HEK293T (cell line): ENCODE measurements at regions not wholly inside any gene's neighbourhood (a gene's known extent, or its start where the extent isn't known, plus 50 kb on each side); places are given as distances from the start of the nearest gene placed in this dataset.

Experiments used
- CTCF ChIA-PET: fragments of 350-600 bp; formaldehyde crosslinking; extraction: SDS; loops from one replicate; lab custom pipeline; 2021; ENCODE audit warnings: antibody characterized with exemption, inconsistent platforms; lab: Yijun Ruan, JAX
- POLR2A ChIA-PET: fragments of 350-600 bp; formaldehyde crosslinking; extraction: SDS; loops from one replicate; lab custom pipeline; 2020; ENCODE audit warnings: antibody characterized with exemption, inconsistent platforms; lab: Yijun Ruan, JAX
- DNase-seq: peaks from one replicate; pipeline ENCODE4 v3.0.0; 2012; ENCODE audit warnings: mixed read lengths; ENCODE audit errors: extremely low spot score
- ARNT ChIP-seq: fragments of 450-650 bp; IDR thresholded peaks from 2 replicates; pipeline ENCODE4 v1.6.1; 2017; ENCODE audit warnings: mild to moderate bottlenecking
- BHLHE40 ChIP-seq: fragments of 450-650 bp; IDR thresholded peaks from 2 replicates; pipeline ENCODE4 v1.6.1; 2016; ENCODE audit warnings: mild to moderate bottlenecking, moderate library complexity, borderline replicate concordance
- CTBP1 ChIP-seq: fragments of 450-650 bp; IDR thresholded peaks from 2 replicates; pipeline ENCODE4 v1.6.1; 2016; ENCODE audit warnings: borderline replicate concordance
- ELF4 ChIP-seq: fragments of 450-650 bp; IDR thresholded peaks from 2 replicates; pipeline ENCODE4 v1.6.1; 2017; ENCODE audit warnings: antibody characterized with exemption
- FOXA1 ChIP-seq: fragments of 450-650 bp; IDR thresholded peaks from 2 replicates; pipeline ENCODE4 v1.6.1; 2016; ENCODE audit warnings: mild to moderate bottlenecking
- FOXK2 ChIP-seq: fragments of 450-650 bp; IDR thresholded peaks from 2 replicates; pipeline ENCODE4 v1.6.1; 2016; ENCODE audit warnings: mild to moderate bottlenecking
- FOXM1 ChIP-seq: fragments of 450-650 bp; IDR thresholded peaks from 2 replicates; pipeline ENCODE4 v1.6.1; 2017; ENCODE audit warnings: mild to moderate bottlenecking, borderline replicate concordance
- HDGF ChIP-seq: fragments of 450-650 bp; IDR thresholded peaks from 2 replicates; pipeline ENCODE4 v1.6.1; 2017; ENCODE audit warnings: antibody characterized with exemption, borderline replicate concordance
- L3MBTL2 ChIP-seq: fragments of 450-650 bp; conservative IDR thresholded peaks from 2 replicates; pipeline ENCODE4 v1.6.1; 2016; ENCODE audit warnings: mild to moderate bottlenecking
- LEF1 ChIP-seq: fragments of 450-650 bp; IDR thresholded peaks from 2 replicates; pipeline ENCODE4 v1.6.1; 2017; ENCODE audit warnings: mild to moderate bottlenecking, borderline replicate concordance
- NFRKB ChIP-seq: fragments of 450-650 bp; IDR thresholded peaks from 2 replicates; pipeline ENCODE4 v1.6.1; 2016; ENCODE audit warnings: mild to moderate bottlenecking, moderate library complexity
- SP1 ChIP-seq: fragments of 450-650 bp; IDR thresholded peaks from 2 replicates; pipeline ENCODE4 v1.6.1; 2017
- SUZ12 ChIP-seq: fragments of 450-650 bp; IDR thresholded peaks from 2 replicates; pipeline ENCODE4 v1.6.1; 2016; ENCODE audit warnings: mild to moderate bottlenecking
- TARDBP ChIP-seq: fragments of 450-650 bp; IDR thresholded peaks from 2 replicates; pipeline ENCODE4 v1.6.1; 2016
- ZNF384 ChIP-seq: fragments of 450-650 bp; IDR thresholded peaks from 2 replicates; pipeline ENCODE4 v1.6.1; 2016
- TF ChIP-seq, protein P1 (sequence below): fragments of 450-650 bp; IDR thresholded peaks from 2 replicates; pipeline ENCODE4 v1.6.1; 2016

DNA sequence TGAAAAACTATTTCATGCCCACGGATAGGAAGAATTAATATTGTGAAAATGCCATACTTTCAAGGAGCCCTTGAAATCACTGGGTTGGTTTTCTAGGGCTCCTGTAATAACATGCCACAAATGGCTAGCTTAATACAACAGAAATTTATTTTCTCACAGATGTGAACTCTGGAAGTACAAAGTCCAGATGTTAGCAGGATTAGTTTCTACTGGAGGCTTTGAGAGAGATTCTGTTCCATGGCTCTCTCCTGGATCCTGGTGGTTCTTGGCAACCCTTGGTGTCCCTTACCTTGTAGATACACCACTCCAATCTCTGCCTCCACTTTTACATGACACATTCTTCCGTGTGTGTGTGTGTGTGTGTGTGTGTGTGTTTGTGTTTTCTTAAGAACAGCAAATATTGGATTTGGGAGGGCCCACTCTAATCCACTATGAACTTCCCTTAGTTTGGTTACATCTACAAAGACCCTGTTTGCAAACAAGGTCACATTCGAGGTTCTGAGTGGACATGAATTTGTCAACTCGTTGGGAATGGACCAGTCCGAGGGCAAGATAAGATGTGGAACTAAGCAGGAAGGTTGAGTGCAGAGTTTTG is 381.1 kb downstream of the IPO8 start:
- TF ChIP-seq BHLHE40 (no peak), SUZ12 (no peak), HDGF (no peak), LEF1 (no peak), CTBP1 (no peak)
- ChIA-PET POLR2A (no interaction called here), CTCF (no interaction called here)
- no peak for DNase-seq

DNA sequence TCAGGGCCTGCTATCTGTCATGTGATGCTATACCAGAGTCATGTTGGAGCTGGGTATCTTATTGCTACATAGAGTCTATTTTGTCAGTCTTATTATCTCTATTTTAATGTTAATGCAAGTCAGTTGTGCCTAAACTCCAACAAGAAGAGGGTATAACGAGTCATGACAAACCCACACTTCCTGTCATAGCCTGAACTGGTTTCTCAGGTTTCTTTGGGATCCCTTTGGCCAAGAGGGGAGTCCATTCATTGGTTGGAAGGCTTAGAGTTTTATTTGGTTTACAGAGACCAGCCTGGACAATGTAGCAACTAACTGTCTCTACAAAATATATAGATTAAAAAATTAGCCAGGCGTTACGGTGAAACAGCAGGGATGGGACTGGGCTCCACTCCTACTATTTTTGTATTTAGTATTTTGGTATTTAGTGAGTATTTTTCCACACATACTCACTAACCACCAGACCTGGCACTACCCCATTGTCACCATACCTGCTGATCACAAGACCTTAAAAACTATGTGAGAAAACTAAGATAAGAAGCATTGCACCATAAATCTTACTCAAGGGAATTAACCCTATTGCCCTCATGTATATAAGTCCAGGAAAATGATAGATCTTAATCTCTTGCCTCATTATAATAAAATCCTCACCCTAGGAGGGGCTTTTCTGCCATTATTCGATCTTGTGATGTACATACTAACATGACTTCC is 387.5 kb downstream of the IPO8 start:
- CTCF ChIA-PET = no interaction called here
- DNase-seq = no peak
- TF ChIP-seq SUZ12 (no peak), ARNT (no peak), LEF1 (no peak), SP1 (no peak), L3MBTL2 (no peak), ZNF384 (no peak), NFRKB (no peak), TARDBP (no peak), BHLHE40 (no peak)
- TF ChIP-seq, protein P1, sequence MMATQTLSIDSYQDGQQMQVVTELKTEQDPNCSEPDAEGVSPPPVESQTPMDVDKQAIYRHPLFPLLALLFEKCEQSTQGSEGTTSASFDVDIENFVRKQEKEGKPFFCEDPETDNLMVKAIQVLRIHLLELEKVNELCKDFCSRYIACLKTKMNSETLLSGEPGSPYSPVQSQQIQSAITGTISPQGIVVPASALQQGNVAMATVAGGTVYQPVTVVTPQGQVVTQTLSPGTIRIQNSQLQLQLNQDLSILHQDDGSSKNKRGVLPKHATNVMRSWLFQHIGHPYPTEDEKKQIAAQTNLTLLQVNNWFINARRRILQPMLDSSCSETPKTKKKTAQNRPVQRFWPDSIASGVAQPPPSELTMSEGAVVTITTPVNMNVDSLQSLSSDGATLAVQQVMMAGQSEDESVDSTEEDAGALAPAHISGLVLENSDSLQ = no peak
- POLR2A ChIA-PET = no interaction called here

DNA sequence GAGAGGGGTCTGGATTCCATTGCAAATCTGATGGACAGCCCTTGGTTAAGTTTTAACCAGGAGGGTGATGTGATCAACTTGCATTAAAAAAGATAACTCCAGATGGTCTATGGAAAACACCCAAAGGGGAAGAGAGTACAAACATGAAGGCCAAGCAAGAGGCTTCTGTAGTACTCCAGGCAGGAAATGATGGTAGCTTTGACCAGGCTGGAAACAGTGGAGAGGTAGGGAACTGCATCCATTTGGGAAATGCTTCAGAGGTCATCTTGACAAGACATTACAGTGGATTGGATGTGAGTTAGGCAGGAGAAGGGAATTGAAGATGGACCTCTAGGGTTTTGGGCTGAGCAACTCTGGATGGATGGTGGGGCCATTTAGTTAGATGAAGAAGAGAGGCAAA is 391.1 kb downstream of the IPO8 start:
- no peak for DNase-seq
- POLR2A ChIA-PET = no interaction called here
- CTCF ChIA-PET = no interaction called here
- TF ChIP-seq FOXA1 (no peak), L3MBTL2 (no peak), NFRKB (no peak), ARNT (no peak), CTBP1 (no peak), BHLHE40 (no peak), FOXK2 (no peak), FOXM1 (no peak), ELF4 (no peak), LEF1 (no peak)
- TF ChIP-seq, protein P1 = no peak

DNA sequence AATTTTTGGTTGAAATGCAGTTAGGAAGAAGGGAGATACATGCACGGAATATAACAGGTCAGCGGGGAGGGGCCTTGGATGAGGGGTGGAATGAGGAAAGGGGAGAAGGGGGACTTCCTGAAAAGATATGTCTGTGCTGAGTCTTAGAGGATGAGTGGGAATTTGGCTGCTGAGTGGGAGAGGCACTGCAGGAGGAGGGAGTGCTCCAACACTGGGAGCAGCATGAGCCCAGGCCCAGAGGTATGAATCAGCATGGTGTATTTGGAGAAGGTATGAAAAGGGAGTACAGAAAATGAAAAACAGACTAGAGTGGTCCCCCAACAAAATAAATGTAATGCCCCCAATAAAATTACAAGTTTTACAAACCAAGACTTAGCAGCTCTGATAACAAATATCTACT is 394.4 kb downstream of the IPO8 start:
- ChIA-PET POLR2A (no interaction called here), CTCF (no interaction called here)
- TF ChIP-seq FOXM1 (no peak), NFRKB (no peak), BHLHE40 (no peak), ELF4 (no peak)
- TF ChIP-seq, protein P1 = no peak
- DNase-seq = no peak

DNA sequence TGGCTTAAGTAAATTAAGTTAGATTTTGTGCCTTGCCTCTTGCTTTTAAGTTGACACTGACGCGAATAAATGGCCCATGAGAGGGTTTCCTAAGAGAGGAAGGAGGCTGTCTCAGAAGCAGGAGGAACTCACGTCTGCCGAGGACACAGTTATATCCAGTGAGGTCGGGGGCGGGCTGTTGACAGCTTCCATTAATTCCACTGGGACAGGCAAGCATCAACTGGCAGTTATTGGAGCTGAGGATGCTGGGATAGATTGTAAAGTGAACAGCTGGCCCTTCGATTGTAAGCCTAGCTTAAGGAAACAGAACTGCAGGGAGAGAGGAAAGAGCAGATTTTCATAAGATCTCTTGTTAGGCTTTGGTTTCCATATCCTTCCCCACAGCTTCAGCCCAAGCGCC is 399.2 kb downstream of the IPO8 start:
- TF ChIP-seq FOXK2 (no peak), L3MBTL2 (no peak), ELF4 (no peak), TARDBP (no peak), CTBP1 (no peak), ARNT (no peak), ZNF384 (no peak), SUZ12 (no peak), FOXA1 (no peak), BHLHE40 (no peak), SP1 (no peak), NFRKB (no peak), FOXM1 (no peak), LEF1 (no peak)
- TF ChIP-seq, protein P1 = no peak
- DNase-seq = no peak
- CTCF ChIA-PET = no interaction called here
- POLR2A ChIA-PET = no interaction called here

DNA sequence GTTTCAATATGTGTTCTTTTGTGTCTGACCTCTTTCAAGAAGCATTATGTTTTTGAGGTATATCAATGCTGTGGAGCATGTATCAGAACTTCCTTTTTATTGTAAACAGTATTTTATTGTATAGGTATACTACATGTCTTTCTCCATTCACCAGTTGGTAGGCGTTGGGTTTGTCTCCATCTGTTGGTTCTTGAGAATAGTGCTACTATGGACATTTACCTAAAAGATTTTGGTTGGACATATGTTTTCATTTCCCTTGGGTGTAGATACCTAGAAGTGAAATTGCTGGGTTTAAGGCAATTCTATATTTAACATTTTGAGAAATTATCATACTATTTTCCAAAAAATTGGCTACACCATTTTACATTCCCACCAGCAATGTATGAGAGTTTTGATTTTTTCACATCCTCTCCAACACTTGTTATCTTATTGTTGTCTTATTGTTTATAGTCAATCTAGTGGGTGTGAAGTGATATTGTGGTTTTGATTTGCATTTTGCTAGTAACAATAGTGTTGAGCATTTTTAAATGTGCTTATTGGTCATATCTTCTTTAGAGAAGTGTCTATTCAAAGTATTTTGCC is 409.2 kb downstream of the IPO8 start:
- ChIA-PET CTCF (no interaction called here), POLR2A (no interaction called here)
- no peak for DNase-seq
- TF ChIP-seq ARNT = no peak
- TF ChIP-seq BHLHE40 = no peak
- no peak for TF ChIP-seq L3MBTL2
- no peak for TF ChIP-seq FOXM1
- no peak for TF ChIP-seq FOXK2
- TF ChIP-seq HDGF = no peak
- TF ChIP-seq NFRKB = no peak
- TF ChIP-seq FOXA1 = no peak
- no peak for TF ChIP-seq TARDBP
- no peak for TF ChIP-seq SP1
- no peak for TF ChIP-seq CTBP1
- no peak for TF ChIP-seq ELF4
- no peak for TF ChIP-seq SUZ12
- TF ChIP-seq ZNF384 = no peak
- no peak for TF ChIP-seq LEF1
